ENCODE measurements at regions not wholly inside any gene's neighbourhood (a gene's known extent, or its start where the extent isn't known, plus 50 kb on each side); places are given as distances from the start of the nearest gene placed in this dataset.

DNA sequence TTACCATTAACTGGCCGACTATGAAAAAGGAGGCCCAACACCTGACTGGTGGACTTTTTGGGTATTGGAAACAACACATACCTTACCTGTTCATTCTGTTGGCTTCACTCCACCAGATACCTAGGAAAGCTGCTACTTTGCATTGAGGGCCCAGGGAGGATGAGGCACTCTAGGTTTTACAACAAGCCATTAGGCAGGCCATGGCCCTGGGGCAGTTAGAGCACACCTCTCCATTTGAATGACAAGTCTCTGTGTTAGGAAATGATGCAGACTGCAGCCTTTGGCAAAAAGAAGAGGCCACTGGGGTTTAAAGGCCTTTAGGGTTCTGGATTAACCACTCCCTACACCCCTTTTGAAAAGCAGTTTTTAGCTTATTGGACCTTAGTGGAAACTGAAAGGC is 144.3 kb downstream of the OR2B2 start:
- H3K27me3 ChIP-seq: peaks cover 5 to 82% (median 28%) of the 10 kb centered on the region in 9 donors
- 75 to 100% (median 87%) methylated on average over 1 of the region's 1 CpG for WGBS, 4 donors
- intact Hi-C loops (cut with DNase I): loop anchor here in 1 of 10 donors (10.0 kb wide), 1 partner anchor 573 kb away; no protein-coding TSS in a partner anchor

DNA sequence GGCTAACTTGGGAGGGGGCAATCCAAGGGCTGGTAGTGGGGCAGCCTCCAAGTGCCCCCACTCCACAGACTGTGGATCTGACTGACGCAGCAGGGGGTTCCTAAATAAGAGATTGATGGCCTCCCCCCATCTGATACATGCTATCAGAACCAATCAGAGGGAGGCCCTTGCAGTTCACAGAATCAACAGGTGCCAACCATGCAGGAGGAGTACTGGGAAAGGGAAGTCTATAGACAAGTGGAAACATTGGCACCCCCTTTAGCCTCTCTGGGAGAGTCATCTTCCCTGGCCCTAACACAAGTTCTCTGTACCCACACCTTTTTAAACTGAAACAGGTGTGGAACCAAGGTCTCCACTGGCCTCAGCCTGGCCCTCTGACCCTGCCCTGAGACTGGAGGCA is 145.8 kb downstream of the OR2B2 start:
- TF ChIP-seq POLR2A (IDR thresholded peaks at IDR 0.05): no peak
- TF ChIP-seq, protein P1, sequence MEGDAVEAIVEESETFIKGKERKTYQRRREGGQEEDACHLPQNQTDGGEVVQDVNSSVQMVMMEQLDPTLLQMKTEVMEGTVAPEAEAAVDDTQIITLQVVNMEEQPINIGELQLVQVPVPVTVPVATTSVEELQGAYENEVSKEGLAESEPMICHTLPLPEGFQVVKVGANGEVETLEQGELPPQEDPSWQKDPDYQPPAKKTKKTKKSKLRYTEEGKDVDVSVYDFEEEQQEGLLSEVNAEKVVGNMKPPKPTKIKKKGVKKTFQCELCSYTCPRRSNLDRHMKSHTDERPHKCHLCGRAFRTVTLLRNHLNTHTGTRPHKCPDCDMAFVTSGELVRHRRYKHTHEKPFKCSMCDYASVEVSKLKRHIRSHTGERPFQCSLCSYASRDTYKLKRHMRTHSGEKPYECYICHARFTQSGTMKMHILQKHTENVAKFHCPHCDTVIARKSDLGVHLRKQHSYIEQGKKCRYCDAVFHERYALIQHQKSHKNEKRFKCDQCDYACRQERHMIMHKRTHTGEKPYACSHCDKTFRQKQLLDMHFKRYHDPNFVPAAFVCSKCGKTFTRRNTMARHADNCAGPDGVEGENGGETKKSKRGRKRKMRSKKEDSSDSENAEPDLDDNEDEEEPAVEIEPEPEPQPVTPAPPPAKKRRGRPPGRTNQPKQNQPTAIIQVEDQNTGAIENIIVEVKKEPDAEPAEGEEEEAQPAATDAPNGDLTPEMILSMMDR (IDR thresholded peaks at IDR 0.05): no peak
- H3K4me1 ChIP-seq: no peaks in the 10 kb centered on the region
- DNase-seq (no peak), ATAC-seq (no peak)
- H3K27ac ChIP-seq: no peak overlapping the region
- H3K36me3 ChIP-seq: no peaks in the 10 kb centered on the region
- peaks cover 5 to 89% (median 27%) of the 10 kb centered on the region in 9 donors for H3K27me3 ChIP-seq
- H3K4me3 ChIP-seq: no peak overlapping the region
- H3K9me3 ChIP-seq: no peaks in the 10 kb centered on the region
- 88 to 100% (median 93%) methylated on average over 1 of the region's 1 CpG for WGBS, 4 donors
- intact Hi-C loops (cut with DNase I): loop anchor here in 1 of 10 donors (10.0 kb wide), 1 partner anchor 572 kb away; no protein-coding TSS in a partner anchor

More for the DNA sequence above, 144.3 kb downstream of the OR2B2 start:
- DNase-seq (no peak), ATAC-seq (no peak)
- Histone ChIP-seq H3K9me3 (no peaks in the 10 kb centered on the region), H3K36me3 (no peaks in the 10 kb centered on the region), H3K27ac (no peak overlapping the region), H3K4me1 (peaks cover 0 to 10% (median 4%) of the 10 kb centered on the region in 12 donors), H3K4me3 (no peak overlapping the region)
- TF ChIP-seq, protein P1 (IDR thresholded peaks at IDR 0.05): no peak
- no peak for TF ChIP-seq POLR2A (IDR thresholded peaks at IDR 0.05)

DNA sequence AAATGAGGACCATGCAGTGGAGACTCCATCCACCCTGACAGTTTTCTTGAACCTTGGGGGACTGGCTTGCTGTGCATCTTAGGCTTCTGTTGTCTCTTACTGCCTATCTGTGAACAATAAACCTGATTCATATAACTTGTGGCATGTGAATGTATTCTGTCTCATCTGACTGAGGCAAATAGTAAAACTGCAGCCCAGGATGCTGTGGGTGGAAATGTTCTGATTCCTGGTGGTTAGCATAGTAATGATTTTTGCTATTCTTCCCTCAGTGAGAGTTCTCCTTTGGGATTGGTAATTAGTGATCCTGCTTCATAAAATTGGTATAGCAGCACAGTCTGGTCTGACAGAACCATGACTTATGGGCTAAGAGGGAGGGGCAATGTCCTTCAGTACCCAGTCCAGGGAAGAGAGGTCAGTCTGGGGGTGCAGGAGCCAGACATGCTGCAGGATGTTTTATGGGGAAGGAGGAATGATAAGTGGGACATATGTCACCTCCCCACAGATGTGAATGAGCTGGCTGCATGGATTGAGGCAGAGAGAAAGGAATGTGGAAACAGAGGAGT is 147.1 kb downstream of the OR2B2 start:
- TF ChIP-seq, protein P1 (IDR thresholded peaks at IDR 0.05): no peak
- TF ChIP-seq POLR2A (IDR thresholded peaks at IDR 0.05): no peak
- no peaks in the 10 kb centered on the region for H3K36me3 ChIP-seq
- H3K9me3 ChIP-seq: no peaks in the 10 kb centered on the region
- no peak overlapping the region for H3K4me3 ChIP-seq
- no peak overlapping the region for H3K27ac ChIP-seq
- no peaks in the 10 kb centered on the region for H3K4me1 ChIP-seq
- peaks cover 5 to 88% (median 32%) of the 10 kb centered on the region in 9 donors for H3K27me3 ChIP-seq
- intact Hi-C loops (cut with DNase I): loop anchor here in 1 of 10 donors (10.0 kb wide), 1 partner anchor 570 kb away; no protein-coding TSS in a partner anchor
- ATAC-seq: no peak
- DNase-seq: no peak

DNA sequence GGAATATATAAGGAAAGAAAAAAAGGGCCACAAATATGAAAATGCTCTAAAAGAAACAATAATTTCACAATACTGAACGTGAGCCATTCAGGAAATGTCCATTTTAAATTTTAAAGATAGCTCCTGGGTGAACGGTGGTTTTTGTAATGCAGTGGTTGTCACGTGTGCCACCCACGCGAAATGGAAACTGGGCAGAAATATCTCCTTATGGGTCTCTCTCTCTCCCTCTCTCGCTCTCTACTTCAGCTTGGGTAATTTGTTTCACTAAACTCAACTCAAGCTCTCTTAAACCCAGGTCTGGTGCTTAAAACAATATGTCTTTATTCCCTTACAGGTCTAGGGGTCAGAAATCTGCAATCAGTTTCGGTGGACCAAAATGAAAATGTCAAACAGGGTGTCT is 150.8 kb downstream of the OR2B2 start:
- 38 to 54% (median 47%) methylated on average over 7 of the region's 7 CpGs for WGBS, 4 donors
- Histone ChIP-seq H3K4me1 (peaks cover 0 to 6% (median 0%) of the 10 kb centered on the region in 12 donors), H3K9me3 (no peaks in the 10 kb centered on the region), H3K27ac (no peak overlapping the region), H3K4me3 (no peak overlapping the region), H3K36me3 (no peaks in the 10 kb centered on the region), H3K27me3 (peaks cover 8 to 93% (median 47%) of the 10 kb centered on the region in 9 donors)
- intact Hi-C loops (cut with DNase I): loop anchor here in 1 of 10 donors (10.0 kb wide), 1 partner anchor 567 kb away; no protein-coding TSS in a partner anchor
- ATAC-seq: no peak
- TF ChIP-seq POLR2A (IDR thresholded peaks at IDR 0.05): no peak
- DNase-seq: no peak
